H1 (cell line): ENCODE measurements at regions not wholly inside any gene's neighbourhood (a gene's known extent, or its start where the extent isn't known, plus 50 kb on each side); places are given as distances from the start of the nearest gene placed in this dataset.

Experiments used
- CTCF ChIA-PET: fragments of 300-600 bp; sonication (Branson Sonifier 250); formaldehyde crosslinking; loops from one replicate; lab custom pipeline; 2021; ENCODE audit not compliant: partially characterized antibody; lab: Charles Lee
- POLR2A ChIA-PET: fragments of 300-600 bp; sonication (Branson Sonifier 250); formaldehyde crosslinking; loops from one replicate; lab custom pipeline; 2021; ENCODE audit warnings: inconsistent platforms; ENCODE audit not compliant: partially characterized antibody; lab: Charles Lee
- DNase-seq, 2 experiments: peaks; one replicate each; pipeline versions ENCODE4 v3.0.0 to v3.0.0-alpha.2; 2010 to 2022; ENCODE audit warnings: low spot score in 2 of 2, low read depth in 1 of 2, mixed read lengths in 1 of 2
- FAIRE-seq: peaks from 2 replicates; lab custom pipeline; 2011; peaks lifted over from hg19 to GRCh38; lab: Jason Lieb, UNC
- H2AFZ ChIP-seq: 2 replicates; pipeline ENCODE4 v1.8.1; 2012; ENCODE audit warnings: low read length, inconsistent platforms
- H2AK5ac ChIP-seq: 2 replicates; pipeline ENCODE4 v1.6.1; 2013; ENCODE audit warnings: low read depth, low read length
- H2BK120ac ChIP-seq: replicated peaks from 2 replicates; pipeline ENCODE3; 2013; ENCODE audit warnings: low read depth, low read length, inconsistent platforms
- H2BK12ac ChIP-seq: 2 replicates; pipeline ENCODE4 v1.6.1; 2013; ENCODE audit warnings: low read depth, low read length
- H2BK15ac ChIP-seq: 2 replicates; pipeline ENCODE4 v1.6.1; 2013; ENCODE audit warnings: low read length
- H2BK20ac ChIP-seq: 2 replicates; pipeline ENCODE4 v1.6.1; 2013; ENCODE audit warnings: low read length
- H2BK5ac ChIP-seq: 2 replicates; pipeline ENCODE4 v1.6.1; 2013; ENCODE audit warnings: low read depth, low read length
- H3K14ac ChIP-seq: 2 replicates; pipeline ENCODE4 v1.6.1; 2013; ENCODE audit warnings: inconsistent platforms; ENCODE audit not compliant: insufficient read length
- H3K18ac ChIP-seq: 2 replicates; pipeline ENCODE4 v1.6.1; 2013; ENCODE audit warnings: low read length; ENCODE audit errors: extremely low read depth
- H3K23ac ChIP-seq: 2 replicates; pipeline ENCODE4 v1.6.1; 2013; ENCODE audit warnings: inconsistent platforms; ENCODE audit not compliant: insufficient read length
- H3K23me2 ChIP-seq: 2 replicates; pipeline ENCODE4 v1.6.1; 2013; ENCODE audit warnings: low read depth, low read length
- H3K27ac ChIP-seq: 2 replicates; pipeline ENCODE4 v1.6.1; 2011; ENCODE audit warnings: low read depth, low read length, inconsistent platforms
- H3K27me3 ChIP-seq, 4 experiments: replicated peaks in 1 of 4; 1 replicate in 1 of 4; 2 replicates in 3 of 4; pipeline versions ENCODE4 v1.6.1 to v1.8.1; 2011 to 2013; ENCODE audit warnings: low read length in 3 of 4, mild to moderate bottlenecking in 3 of 4, inconsistent platforms in 2 of 4, mixed read lengths in 2 of 4, moderate library complexity in 1 of 4; ENCODE audit not compliant: control insufficient read depth in 3 of 4, insufficient read depth in 3 of 4; ENCODE audit errors: extremely low read depth in 1 of 4
- H3K36me3 ChIP-seq, 4 experiments: 2 replicates each; pipeline versions ENCODE4 v1.6.1 to v1.8.1; 2011 to 2013; ENCODE audit warnings: mild to moderate bottlenecking in 4 of 4, low read length in 3 of 4, moderate library complexity in 2 of 4, control low read depth in 1 of 4, inconsistent platforms in 1 of 4; ENCODE audit not compliant: insufficient read depth in 4 of 4, control insufficient read depth in 2 of 4
- H3K4ac ChIP-seq: replicated peaks from 2 replicates; pipeline ENCODE3; 2013; ENCODE audit warnings: low read length, low read depth, mixed read lengths, inconsistent platforms; ENCODE audit not compliant: insufficient read length
- H3K4me1 ChIP-seq, 4 experiments: replicated peaks in 1 of 4; 1 replicate in 1 of 4; 2 replicates in 3 of 4; pipeline versions ENCODE4 v1.6.1 to v1.8.1; 2011 to 2013; ENCODE audit warnings: low read length in 3 of 4, inconsistent platforms in 2 of 4, mixed read lengths in 1 of 4; ENCODE audit not compliant: insufficient read depth in 4 of 4, control insufficient read depth in 3 of 4
- H3K4me2 ChIP-seq, 2 experiments: 2 replicates each; pipeline versions ENCODE4 v1.6.1 to v1.8.1; 2011 to 2013; ENCODE audit warnings: low read depth in 2 of 2, low read length in 2 of 2, control low read depth in 1 of 2, inconsistent platforms in 1 of 2, mild to moderate bottlenecking in 1 of 2; ENCODE audit not compliant: insufficient read depth in 1 of 2
- H3K4me3 ChIP-seq, 4 experiments: fragments of 200-600, 300-600 bp in 1 of 4; sonication (generic), shearing (Covaris generic), sonication (Bioruptor Twin) in 1 of 4; 2 replicates each; pipeline versions ENCODE4 v1.5.1 to v1.8.1; 2011 to 2016; ENCODE audit warnings: low read length in 4 of 4, low read depth in 3 of 4, control low read depth in 2 of 4, inconsistent platforms in 2 of 4, mild to moderate bottlenecking in 2 of 4, mixed read lengths in 1 of 4, moderate library complexity in 1 of 4; ENCODE audit not compliant: insufficient read depth in 2 of 4; ENCODE audit errors: extremely low read depth in 1 of 4
- H3K56ac ChIP-seq: replicated peaks from 2 replicates; pipeline ENCODE3; 2013; ENCODE audit warnings: low read depth, mild to moderate bottlenecking, mixed read lengths, low read length, inconsistent platforms; ENCODE audit not compliant: insufficient read length
- H3K79me1 ChIP-seq: 2 replicates; pipeline ENCODE4 v1.6.1; 2013; ENCODE audit warnings: low read depth, low read length, control low read depth
- H3K79me2 ChIP-seq, 2 experiments: 2 replicates each; pipeline versions ENCODE4 v1.6.1 to v1.8.1; 2012 to 2013; ENCODE audit warnings: low read length in 2 of 2, mild to moderate bottlenecking in 2 of 2, inconsistent platforms in 1 of 2; ENCODE audit not compliant: insufficient read depth in 2 of 2, control insufficient read depth in 1 of 2
- H3K9ac ChIP-seq, 4 experiments: replicated peaks in 1 of 4; 1 replicate in 1 of 4; 2 replicates in 3 of 4; pipeline versions ENCODE4 v1.6.1 to v1.8.1; 2011 to 2013; ENCODE audit warnings: low read depth in 3 of 4, low read length in 3 of 4, control low read depth in 2 of 4, mild to moderate bottlenecking in 2 of 4, moderate library complexity in 2 of 4, inconsistent platforms in 1 of 4; ENCODE audit errors: extremely low read depth in 1 of 4
- H3K9me3 ChIP-seq, 2 experiments: 2 replicates each; pipeline versions ENCODE4 v1.6.1 to v1.8.1; 2012 to 2013; ENCODE audit warnings: mild to moderate bottlenecking in 2 of 2, moderate library complexity in 2 of 2, control low read depth in 1 of 2, inconsistent platforms in 1 of 2, low read depth in 1 of 2, low read length in 1 of 2, mixed read lengths in 1 of 2; ENCODE audit not compliant: insufficient read depth in 2 of 2
- H4K20me1 ChIP-seq, 2 experiments: replicated peaks in 1 of 2; 2 replicates each; pipeline versions ENCODE3 to v1.8.1; 2011 to 2013; ENCODE audit warnings: inconsistent platforms in 2 of 2, low read length in 2 of 2, mild to moderate bottlenecking in 1 of 2; ENCODE audit not compliant: insufficient read depth in 2 of 2, control insufficient read depth in 1 of 2
- H4K5ac ChIP-seq: 2 replicates; pipeline ENCODE4 v1.6.1; 2013; ENCODE audit warnings: low read length, low read depth, mixed read lengths, inconsistent platforms; ENCODE audit not compliant: insufficient read length
- H4K8ac ChIP-seq: 2 replicates; pipeline ENCODE4 v1.8.0; 2013; ENCODE audit warnings: mild to moderate bottlenecking, moderate library complexity, low read length, inconsistent platforms; ENCODE audit not compliant: insufficient read depth; ENCODE audit errors: extremely low read depth
- H4K91ac ChIP-seq: replicated peaks from 2 replicates; pipeline ENCODE3; 2013; ENCODE audit warnings: low read length, mixed read lengths, inconsistent platforms; ENCODE audit not compliant: insufficient read length
- ATF2 ChIP-seq: IDR thresholded peaks from 2 replicates; pipeline ENCODE4 v1.6.1; 2012; ENCODE audit warnings: low read length, inconsistent platforms
- BACH1 ChIP-seq: IDR thresholded peaks from 2 replicates; pipeline ENCODE4 v1.6.1; 2012; ENCODE audit warnings: low read length, improper control_type of control experiment
- EGR1 ChIP-seq: IDR thresholded peaks from 2 replicates; pipeline ENCODE4 v1.6.1; 2011; ENCODE audit warnings: low read depth, low read length, borderline replicate concordance
- HDAC6 ChIP-seq: IDR thresholded peaks from one replicate; pipeline ENCODE4 v1.7.1; 2012; ENCODE audit warnings: low read depth, mild to moderate bottlenecking, inconsistent platforms, low read length, moderate library complexity
- JUN ChIP-seq: IDR thresholded peaks from 2 replicates; pipeline ENCODE4 v1.6.1; 2011; ENCODE audit warnings: low read depth, mild to moderate bottlenecking, improper control_type of control experiment, low read length
- KDM5A ChIP-seq: fragments of 200-600 bp; IDR thresholded peaks from 2 replicates; pipeline ENCODE4 v1.7.1; 2012; ENCODE audit warnings: mild to moderate bottlenecking, low read length, inconsistent platforms, mixed read lengths
- NANOG ChIP-seq: IDR thresholded peaks from 2 replicates; pipeline ENCODE4 v1.6.1; 2011; ENCODE audit warnings: low read length, low read depth, mild to moderate bottlenecking, inconsistent platforms; ENCODE audit not compliant: insufficient read depth, poor library complexity, severe bottlenecking
- NRF1 ChIP-seq: IDR thresholded peaks from 2 replicates; pipeline ENCODE4 v1.6.1; 2011; ENCODE audit warnings: mild to moderate bottlenecking, low read depth, low read length, improper control_type of control experiment
- RFX5 ChIP-seq: IDR thresholded peaks from 2 replicates; pipeline ENCODE4 v1.6.1; 2011; ENCODE audit warnings: low read depth, low read length, improper control_type of control experiment, borderline replicate concordance
- SAP30 ChIP-seq: fragments of 300-600 bp; sonication (generic); IDR thresholded peaks from 2 replicates; pipeline ENCODE4 v1.7.1; 2012; ENCODE audit warnings: low read length, moderate library complexity, mild to moderate bottlenecking, inconsistent platforms; ENCODE audit not compliant: insufficient read depth, insufficient replicate concordance
- SIX5 ChIP-seq: IDR thresholded peaks from 2 replicates; pipeline ENCODE4 v1.6.1; 2011; ENCODE audit warnings: mild to moderate bottlenecking, low read depth, low read length
- SUZ12 ChIP-seq: fragments of 200-600 bp; sonication (generic); IDR thresholded peaks from 2 replicates; pipeline ENCODE4 v1.6.1; 2012; ENCODE audit warnings: mild to moderate bottlenecking, inconsistent platforms, low read length, moderate library complexity, mixed read lengths
- YY1 ChIP-seq: IDR thresholded peaks from 2 replicates; pipeline ENCODE4 v1.6.1; 2011; ENCODE audit warnings: low read depth, mild to moderate bottlenecking, low read length
- WGBS, 2 experiments: shearing (Covaris generic) in 1 of 2; methylation state at CpG; one replicate each; pipeline versions ENCODE4 v1.1.6 to v1.1.7; 2013 to 2015; ENCODE audit warnings: low lambda C conversion rate in 2 of 2, mixed read lengths in 2 of 2, inconsistent platforms in 1 of 2, low coverage in 1 of 2, missing lambda C conversion rate in 1 of 2; ENCODE audit not compliant: insufficient replicate concordance in 2 of 2, insufficient coverage in 1 of 2, insufficient read length in 1 of 2; ENCODE audit errors: extremely low coverage in 1 of 2, missing lambda C conversion rate in 1 of 2; 5-methylcytosine and 5-hydroxymethylcytosine counted together

GRCh38 chr4:54819034-54819433, 161.3 kb downstream of the KIT start:
- no peak overlapping the region for H2BK15ac ChIP-seq
- H2BK12ac ChIP-seq, result no peak overlapping the region
- no peak overlapping the region for H3K27ac ChIP-seq
- 85% methylated on average over 5 of the region's 5 CpGs; no CpG with 5 or more reads in 1 of the 2 experiments for WGBS, 2 experiments
- ChIA-PET CTCF (interaction anchor here (0.6 to 1.5 kb wide), 2 partner anchors 152 to 453 kb away, joined by 3 to 4 read pairs; no protein-coding TSS in a partner anchor), POLR2A (no interaction called here)
- no peak overlapping the region for H3K56ac ChIP-seq
- no peak overlapping the region for H4K5ac ChIP-seq
- H3K18ac ChIP-seq, result no peak overlapping the region
- H3K4me3 ChIP-seq, result no peak overlapping the region
- H3K9me3 ChIP-seq, result peaks cover 0 to 2% of the 10 kb centered on the region in 2 experiments; a peak in 1 of 4 replicates
- H2BK5ac ChIP-seq, result no peak overlapping the region
- DNase-seq, result no peak
- no peak overlapping the region for H4K8ac ChIP-seq
- H4K91ac ChIP-seq, result no peak overlapping the region
- H2AFZ ChIP-seq, result no peak overlapping the region
- no peak overlapping the region for H3K9ac ChIP-seq
- H4K20me1 ChIP-seq, result no peaks in the 10 kb centered on the region
- no peak overlapping the region for H3K23ac ChIP-seq
- no peak overlapping the region for H2BK20ac ChIP-seq
- H3K4me1 ChIP-seq, result peaks cover 2 to 6% (median 3%) of the 10 kb centered on the region in 4 experiments; a peak in 4 of 7 replicates
- no peak overlapping the region for H2AK5ac ChIP-seq
- no peaks in the 10 kb centered on the region for H3K23me2 ChIP-seq
- H3K36me3 ChIP-seq, result no peaks in the 10 kb centered on the region
- no peak overlapping the region for H2BK120ac ChIP-seq
- no peak overlapping the region for H3K14ac ChIP-seq
- TF ChIP-seq YY1, result no peak
- no peak for TF ChIP-seq NANOG
- TF ChIP-seq NRF1, result no peak
- no peak for TF ChIP-seq KDM5A
- no peak for TF ChIP-seq JUN
- no peak for TF ChIP-seq HDAC6
- TF ChIP-seq SUZ12, result no peak
- no peak for TF ChIP-seq SIX5
- TF ChIP-seq ATF2, result no peak
- no peak for TF ChIP-seq RFX5
- no peak for TF ChIP-seq SAP30
- TF ChIP-seq BACH1, result no peak
- TF ChIP-seq EGR1, result no peak
- TF ChIP-seq, all 59 proteins: peak for 0
- FAIRE-seq, result no peak
- no peaks in the 10 kb centered on the region for H3K27me3 ChIP-seq
- no peak overlapping the region for H3K4ac ChIP-seq
- H3K79me2 ChIP-seq, result no peaks in the 10 kb centered on the region
- no peak overlapping the region for H3K4me2 ChIP-seq
- H3K79me1 ChIP-seq, result no peaks in the 10 kb centered on the region
